Testis (tissue), 2 donors: ENCODE measurements at regions not wholly inside any gene's neighbourhood (a gene's known extent, or its start where the extent isn't known, plus 50 kb on each side); places are given as distances from the start of the nearest gene placed in this dataset.

Experiments
- POLR2A ChIP-seq: fragments of 450-650 bp; IDR thresholded peaks from one replicate; pipeline ENCODE4 v1.6.1; 2017; ENCODE audit warnings: antibody characterized with exemption, mild to moderate bottlenecking, moderate library complexity
- TF ChIP-seq, protein P1 (sequence below), 3 experiments: fragments of 450-650 bp in 2 of 3; fragments of 200-600 bp in 1 of 3; sonication (generic) in 1 of 3; IDR thresholded peaks; one replicate each; pipeline ENCODE4 v1.5.1; 2016 to 2019; ENCODE audit warnings: antibody characterized with exemption in 3 of 3, mild to moderate bottlenecking in 2 of 3, moderate library complexity in 1 of 3

DNA sequence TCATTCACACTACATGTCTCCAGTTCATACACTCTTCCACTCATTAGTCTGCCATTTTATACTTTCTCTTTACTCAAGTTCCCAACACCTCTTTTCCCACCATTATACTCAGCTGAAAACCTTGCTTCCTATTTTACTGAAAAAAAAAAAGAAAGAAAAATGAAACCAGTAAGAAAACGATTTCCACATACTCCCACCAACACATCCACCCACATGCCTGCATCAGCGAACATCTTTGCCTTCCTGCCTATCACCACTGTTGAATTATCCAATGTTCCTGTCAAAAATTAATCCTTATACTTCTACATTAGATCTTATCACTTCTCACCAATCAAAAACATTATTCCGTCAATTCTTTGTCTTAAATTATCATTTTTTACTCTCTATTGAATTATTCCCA is 188.1 kb upstream of the FAM241A start:
- TF ChIP-seq, protein P1, sequence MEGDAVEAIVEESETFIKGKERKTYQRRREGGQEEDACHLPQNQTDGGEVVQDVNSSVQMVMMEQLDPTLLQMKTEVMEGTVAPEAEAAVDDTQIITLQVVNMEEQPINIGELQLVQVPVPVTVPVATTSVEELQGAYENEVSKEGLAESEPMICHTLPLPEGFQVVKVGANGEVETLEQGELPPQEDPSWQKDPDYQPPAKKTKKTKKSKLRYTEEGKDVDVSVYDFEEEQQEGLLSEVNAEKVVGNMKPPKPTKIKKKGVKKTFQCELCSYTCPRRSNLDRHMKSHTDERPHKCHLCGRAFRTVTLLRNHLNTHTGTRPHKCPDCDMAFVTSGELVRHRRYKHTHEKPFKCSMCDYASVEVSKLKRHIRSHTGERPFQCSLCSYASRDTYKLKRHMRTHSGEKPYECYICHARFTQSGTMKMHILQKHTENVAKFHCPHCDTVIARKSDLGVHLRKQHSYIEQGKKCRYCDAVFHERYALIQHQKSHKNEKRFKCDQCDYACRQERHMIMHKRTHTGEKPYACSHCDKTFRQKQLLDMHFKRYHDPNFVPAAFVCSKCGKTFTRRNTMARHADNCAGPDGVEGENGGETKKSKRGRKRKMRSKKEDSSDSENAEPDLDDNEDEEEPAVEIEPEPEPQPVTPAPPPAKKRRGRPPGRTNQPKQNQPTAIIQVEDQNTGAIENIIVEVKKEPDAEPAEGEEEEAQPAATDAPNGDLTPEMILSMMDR (IDR thresholded peaks at IDR 0.05) = no peak
- no peak for TF ChIP-seq POLR2A
